HG03039 (cell line): ENCODE measurements at regions not wholly inside any gene's neighbourhood (a gene's known extent, or its start where the extent isn't known, plus 50 kb on each side); places are given as distances from the start of the nearest gene placed in this dataset.

ENCODE experiments used
- ATAC-seq: cut with Tn5 transposase; IDR thresholded peaks from one replicate; pipeline ENCODE4 v1.9.1; 2021; ENCODE audit warnings: mild to moderate bottlenecking, moderate library complexity; ENCODE audit not compliant: unreplicated experiment

- ATAC-seq: no peak
Measured at GRCh38 chr6:160895562-160895961, 96.0 kb upstream of the MAP3K4 start.

DNA sequence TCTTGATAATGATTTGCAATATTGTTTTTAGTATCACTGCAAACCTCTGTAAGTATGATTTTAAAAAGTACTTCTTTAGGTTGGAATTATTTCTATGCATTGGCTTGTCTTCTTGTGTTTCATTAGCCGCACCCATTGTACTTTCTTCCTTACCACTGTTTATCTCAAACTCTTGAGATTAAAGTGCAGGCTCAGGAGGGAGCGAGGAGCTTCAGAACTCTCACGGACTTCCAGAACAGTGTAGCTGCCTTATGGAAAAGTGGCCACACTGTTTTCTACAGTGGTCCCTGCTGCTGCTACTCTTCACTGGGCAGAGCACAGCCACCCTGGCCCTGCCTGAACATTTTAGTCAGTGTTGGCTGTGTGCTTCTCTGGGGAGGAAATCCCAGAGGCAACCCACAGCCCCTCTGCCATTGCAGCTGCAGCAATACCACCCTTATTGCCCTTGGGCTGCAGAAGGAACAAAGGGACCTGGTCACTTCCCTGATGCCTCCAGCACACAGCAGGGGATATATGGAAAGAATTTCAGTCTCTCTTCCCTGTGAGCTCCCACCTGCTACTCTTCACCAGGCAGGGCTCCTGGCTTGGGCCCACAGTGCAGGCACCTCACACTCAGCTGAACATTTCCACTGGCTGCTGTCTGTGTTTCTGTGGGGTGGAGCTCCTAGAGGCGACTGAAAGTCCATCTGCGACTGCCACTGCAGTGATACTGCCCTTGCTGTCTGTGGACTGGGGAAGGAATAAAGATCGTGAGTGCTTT lies 91.7 kb upstream of the MAP3K4 start:
- no peak for ATAC-seq

DNA sequence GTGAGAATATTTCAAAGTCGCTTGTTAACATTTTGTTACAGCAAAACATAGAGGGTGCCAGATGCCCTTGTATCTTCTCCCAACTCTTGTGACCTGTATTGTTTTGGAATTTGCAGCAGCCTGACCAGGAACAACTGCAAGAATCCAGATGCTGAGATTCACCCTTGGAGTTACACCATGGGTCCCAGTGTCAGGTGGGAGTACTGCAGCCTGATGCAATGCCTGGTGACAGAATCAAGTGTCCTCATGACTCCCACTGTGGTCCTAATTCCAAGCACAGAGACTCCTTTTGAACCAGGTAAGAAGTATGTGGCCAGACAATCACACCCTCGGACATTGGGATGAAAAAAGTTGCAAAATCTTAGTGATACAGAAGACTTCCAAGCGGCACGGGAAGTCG lies 79.6 kb upstream of the MAP3K4 start:
- no peak for ATAC-seq

- ATAC-seq: no peak
Measured at GRCh38 chr6:160912411-160912810, 79.2 kb upstream of the MAP3K4 start.

- no peak for ATAC-seq
Measured at GRCh38 chr6:160917572-160917971, 74.0 kb upstream of the MAP3K4 start.

- no peak for ATAC-seq
Measured at GRCh38 chr6:160919723-160920440, 71.7 kb upstream of the MAP3K4 start.

DNA sequence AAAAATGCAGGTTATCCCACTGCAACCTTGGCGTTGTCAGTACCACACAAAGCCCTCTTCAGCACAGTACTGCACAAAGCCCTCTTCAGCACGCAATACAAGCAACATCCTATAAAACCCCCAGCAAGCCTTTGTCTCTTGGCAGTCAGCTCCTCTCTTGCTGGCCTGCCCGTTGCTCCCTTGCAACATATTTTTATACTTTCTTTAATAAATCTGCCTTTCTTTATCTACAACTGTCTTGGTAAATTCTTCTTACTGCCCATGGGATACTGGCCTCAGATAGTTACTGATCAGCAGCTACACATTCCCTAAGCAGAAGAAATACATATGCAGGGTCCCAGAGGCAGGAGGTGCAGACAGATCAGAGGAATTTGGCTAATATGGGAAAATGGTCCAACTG lies 70.5 kb upstream of the MAP3K4 start:
- no peak for ATAC-seq

- no peak for ATAC-seq
Measured at GRCh38 chr6:160926281-160927276, 65.0 kb upstream of the MAP3K4 start.

- no peak for ATAC-seq
Measured at GRCh38 chr6:160927416-160927815, 64.2 kb upstream of the MAP3K4 start.

GRCh38 chr6:160929361-160929760 lies 62.2 kb upstream of the MAP3K4 start:
- no peak for ATAC-seq

- no peak for ATAC-seq
Measured at GRCh38 chr6:160929831-160930230, 61.7 kb upstream of the MAP3K4 start.

GRCh38 chr6:160930547-160931377 lies 60.8 kb upstream of the MAP3K4 start:
- ATAC-seq: peak; percentile 66

DNA sequence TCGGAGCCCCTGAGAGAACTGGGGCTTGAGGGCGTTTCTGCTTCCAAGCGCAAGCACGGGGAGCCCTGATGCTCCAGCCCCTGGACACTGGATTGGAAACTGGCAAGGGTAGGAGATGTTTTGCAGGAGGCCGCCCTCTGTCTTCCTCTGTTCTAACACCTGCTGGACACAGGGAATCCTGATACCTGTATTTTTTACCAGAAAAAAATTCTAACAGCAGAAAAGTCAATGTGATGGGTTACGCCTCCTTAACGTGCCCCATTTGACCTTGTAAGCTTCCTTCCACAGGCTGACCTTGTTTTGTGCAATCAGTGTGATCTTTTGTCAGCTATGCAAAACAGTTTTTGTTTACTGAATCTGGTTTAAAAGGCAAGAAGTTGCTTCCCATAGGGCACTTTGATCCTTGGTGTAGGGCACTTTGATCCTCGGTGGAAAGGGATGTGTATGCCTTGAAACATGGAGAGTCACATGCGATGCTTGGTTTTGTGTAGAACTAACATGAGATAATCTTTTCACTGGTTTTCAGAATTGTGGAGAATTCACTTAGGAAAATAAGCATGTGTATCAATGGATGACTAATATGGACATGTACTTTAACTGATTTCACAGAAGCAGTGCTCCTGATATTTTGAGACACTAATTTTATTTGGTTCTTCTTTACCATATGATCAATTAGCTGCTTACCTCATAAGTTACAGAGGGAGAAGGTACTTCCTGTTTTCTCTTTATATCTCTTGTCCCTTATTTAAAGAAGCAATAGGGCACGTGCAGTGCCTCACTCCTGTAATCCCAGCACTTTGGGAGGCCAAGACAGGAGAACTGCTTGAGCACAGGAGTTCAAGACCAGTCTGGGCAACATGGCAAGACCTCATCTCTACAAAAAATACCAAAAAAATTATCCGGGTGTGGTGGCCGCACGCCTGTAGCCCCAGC lies 59.9 kb upstream of the MAP3K4 start:
- ATAC-seq: no peak

- ATAC-seq: no peak
Measured at GRCh38 chr6:160933256-160933655, 58.3 kb upstream of the MAP3K4 start.

GRCh38 chr6:160934157-160934556 lies 57.4 kb upstream of the MAP3K4 start:
- no peak for ATAC-seq

GRCh38 chr6:160940197-160940596 lies 51.4 kb upstream of the MAP3K4 start:
- ATAC-seq: no peak
